IPS DF 6.9 (cell line): ENCODE measurements at regions not wholly inside any gene's neighbourhood (a gene's known extent, or its start where the extent isn't known, plus 50 kb on each side); places are given as distances from the start of the nearest gene placed in this dataset.

ENCODE experiments used
- DNase-seq: peaks from one replicate; pipeline ENCODE4 v3.0.0-alpha.2; 2013; ENCODE audit warnings: low read depth, low spot score
- H3K27ac ChIP-seq: one replicate; pipeline ENCODE4 v1.5.1; 2013; ENCODE audit warnings: low read length, control low read depth
- H3K27me3 ChIP-seq: 2 replicates; pipeline ENCODE4 v1.6.1; 2013; ENCODE audit warnings: mild to moderate bottlenecking, low read length; ENCODE audit not compliant: control insufficient read depth, insufficient read depth
- H3K36me3 ChIP-seq: 2 replicates; pipeline ENCODE4 v1.6.1; 2013; ENCODE audit warnings: low read length; ENCODE audit not compliant: control insufficient read depth, insufficient read depth
- H3K4me1 ChIP-seq: 2 replicates; pipeline ENCODE4 v1.6.1; 2013; ENCODE audit warnings: low read length; ENCODE audit not compliant: control insufficient read depth, insufficient read depth
- H3K4me3 ChIP-seq: 2 replicates; pipeline ENCODE4 v1.5.1; 2013; ENCODE audit warnings: mild to moderate bottlenecking, low read length
- H3K9me3 ChIP-seq: 2 replicates; pipeline ENCODE4 v1.6.1; 2013; ENCODE audit warnings: low read length, inconsistent platforms; ENCODE audit not compliant: control insufficient read depth, insufficient read depth
- WGBS: extraction: QIAGEN DNeasy Blood & Tissue Kit; methylation state at CpG from one replicate; pipeline ENCODE4 v1.1.7; 2013; ENCODE audit warnings: mixed read lengths, missing lambda C conversion rate; ENCODE audit not compliant: insufficient read length, insufficient coverage; 5-methylcytosine and 5-hydroxymethylcytosine counted together

DNA sequence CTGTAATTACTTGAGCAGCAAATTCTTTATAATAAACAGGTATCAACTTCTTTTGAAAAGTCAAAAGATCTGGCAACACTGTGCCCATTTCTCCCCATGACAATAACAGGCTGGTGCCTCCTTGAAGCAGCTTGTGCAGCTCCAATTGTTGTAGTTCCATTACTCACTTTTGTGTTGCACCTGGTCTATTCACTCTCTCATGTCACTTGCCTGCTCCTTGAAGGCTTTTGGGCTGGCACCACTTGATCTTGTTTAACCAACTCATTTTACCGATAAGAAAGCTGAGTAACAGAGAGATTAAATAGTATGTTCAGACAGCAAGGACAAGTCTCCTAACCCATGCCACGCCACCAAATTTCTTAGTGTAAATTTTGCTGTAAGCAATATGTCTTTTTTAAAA lies 314.5 kb downstream of the OSR1 start:
- DNase-seq = no peak
- Histone ChIP-seq H3K4me3 (no peak overlapping the region), H3K27me3 (no peaks in the 10 kb centered on the region), H3K27ac (no peak overlapping the region), H3K36me3 (no peaks in the 10 kb centered on the region), H3K4me1 (no peaks in the 10 kb centered on the region), H3K9me3 (no peaks in the 10 kb centered on the region)
- WGBS = no CpG with 5 or more reads among the region's 2 CpGs

DNA sequence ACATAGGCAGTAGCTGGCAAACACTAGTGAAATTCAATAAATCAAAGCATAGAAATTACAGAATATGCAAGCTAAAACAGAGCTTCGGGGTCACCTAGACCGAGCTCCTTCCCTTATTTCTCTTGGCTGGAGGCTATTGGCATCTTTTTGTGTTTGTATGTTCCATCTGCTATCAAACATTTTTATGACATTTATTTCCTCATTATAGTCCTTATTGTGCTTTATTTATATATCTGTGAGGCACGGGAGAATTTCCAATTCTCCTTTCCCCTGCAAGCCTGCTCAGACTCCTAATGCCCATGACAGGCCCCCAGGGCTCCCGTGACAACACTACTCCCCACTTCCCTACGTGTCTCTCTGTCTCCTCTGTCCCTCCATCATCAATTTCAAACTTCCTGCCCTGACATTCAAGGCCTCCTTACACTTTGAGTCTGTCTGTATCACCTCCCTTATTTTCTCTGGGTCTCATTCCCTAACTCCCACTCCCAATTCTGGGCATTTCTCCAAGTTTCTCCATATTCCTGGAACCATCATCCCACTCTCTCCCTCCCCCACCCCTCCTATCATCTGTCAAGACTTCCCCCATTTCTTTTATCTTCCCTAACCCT lies 316.9 kb downstream of the OSR1 start:
- H3K27ac ChIP-seq = no peak overlapping the region
- H3K36me3 ChIP-seq = no peaks in the 10 kb centered on the region
- H3K4me1 ChIP-seq = no peaks in the 10 kb centered on the region
- no peak for DNase-seq
- H3K9me3 ChIP-seq = no peaks in the 10 kb centered on the region
- H3K27me3 ChIP-seq = no peaks in the 10 kb centered on the region
- no peak overlapping the region for H3K4me3 ChIP-seq
- no CpG with 5 or more reads among the region's 5 CpGs for WGBS

- H3K4me3 ChIP-seq = no peak overlapping the region
- DNase-seq = no peak
- H3K27me3 ChIP-seq = no peaks in the 10 kb centered on the region
- WGBS = no CpG with 5 or more reads among the region's 3 CpGs
- H3K36me3 ChIP-seq = no peaks in the 10 kb centered on the region
- H3K27ac ChIP-seq = no peak overlapping the region
- no peaks in the 10 kb centered on the region for H3K9me3 ChIP-seq
- H3K4me1 ChIP-seq = no peaks in the 10 kb centered on the region
Observed at GRCh38 chr2:19038071-19039015, 320.1 kb downstream of the OSR1 start.

- no peak for DNase-seq
Observed at GRCh38 chr2:19036091-19036490, 322.3 kb downstream of the OSR1 start.

GRCh38 chr2:19035238-19035637 lies 323.2 kb downstream of the OSR1 start:
- no peak overlapping the region for H3K4me3 ChIP-seq
- WGBS = no CpG with 5 or more reads among the region's 3 CpGs
- no peak overlapping the region for H3K27ac ChIP-seq
- no peaks in the 10 kb centered on the region for H3K36me3 ChIP-seq
- no peaks in the 10 kb centered on the region for H3K9me3 ChIP-seq
- H3K27me3 ChIP-seq = no peaks in the 10 kb centered on the region
- H3K4me1 ChIP-seq = no peaks in the 10 kb centered on the region
- DNase-seq = no peak

More at GRCh38 chr2:19036091-19036490, 322.3 kb downstream of the OSR1 start:
- H3K4me3 ChIP-seq = no peak overlapping the region
- no peaks in the 10 kb centered on the region for H3K36me3 ChIP-seq
- H3K27ac ChIP-seq = no peak overlapping the region
- H3K27me3 ChIP-seq = no peaks in the 10 kb centered on the region
- H3K4me1 ChIP-seq = no peaks in the 10 kb centered on the region
- H3K9me3 ChIP-seq = no peaks in the 10 kb centered on the region

- H3K9me3 ChIP-seq = no peaks in the 10 kb centered on the region
- no peaks in the 10 kb centered on the region for H3K27me3 ChIP-seq
- no peaks in the 10 kb centered on the region for H3K36me3 ChIP-seq
- no peak overlapping the region for H3K4me3 ChIP-seq
- no CpG with 5 or more reads among the region's 3 CpGs for WGBS
- no peak for DNase-seq
- H3K27ac ChIP-seq = no peak overlapping the region
- no peaks in the 10 kb centered on the region; the same call in 1 of the 2 replicates for H3K4me1 ChIP-seq
Observed at GRCh38 chr2:19033240-19033639, 325.2 kb downstream of the OSR1 start.

- H3K27me3 ChIP-seq = no peaks in the 10 kb centered on the region
- no peaks in the 10 kb centered on the region; the same call in 1 of the 2 replicates for H3K4me1 ChIP-seq
- no peaks in the 10 kb centered on the region for H3K9me3 ChIP-seq
- no peak overlapping the region for H3K4me3 ChIP-seq
- no peak for DNase-seq
- no CpG with 5 or more reads among the region's 1 CpG for WGBS
- H3K27ac ChIP-seq = no peak overlapping the region
- H3K36me3 ChIP-seq = no peaks in the 10 kb centered on the region
Observed at GRCh38 chr2:19031642-19032041, 326.8 kb downstream of the OSR1 start.

GRCh38 chr2:19029655-19030054 lies 328.8 kb downstream of the OSR1 start:
- Histone ChIP-seq H3K4me3 (no peak overlapping the region), H3K27ac (no peak overlapping the region), H3K4me1 (no peaks in the 10 kb centered on the region; the same call in 1 of the 2 replicates), H3K9me3 (no peaks in the 10 kb centered on the region), H3K36me3 (no peaks in the 10 kb centered on the region), H3K27me3 (no peaks in the 10 kb centered on the region)
- DNase-seq = no peak
- WGBS = no CpG with 5 or more reads among the region's 3 CpGs

DNA sequence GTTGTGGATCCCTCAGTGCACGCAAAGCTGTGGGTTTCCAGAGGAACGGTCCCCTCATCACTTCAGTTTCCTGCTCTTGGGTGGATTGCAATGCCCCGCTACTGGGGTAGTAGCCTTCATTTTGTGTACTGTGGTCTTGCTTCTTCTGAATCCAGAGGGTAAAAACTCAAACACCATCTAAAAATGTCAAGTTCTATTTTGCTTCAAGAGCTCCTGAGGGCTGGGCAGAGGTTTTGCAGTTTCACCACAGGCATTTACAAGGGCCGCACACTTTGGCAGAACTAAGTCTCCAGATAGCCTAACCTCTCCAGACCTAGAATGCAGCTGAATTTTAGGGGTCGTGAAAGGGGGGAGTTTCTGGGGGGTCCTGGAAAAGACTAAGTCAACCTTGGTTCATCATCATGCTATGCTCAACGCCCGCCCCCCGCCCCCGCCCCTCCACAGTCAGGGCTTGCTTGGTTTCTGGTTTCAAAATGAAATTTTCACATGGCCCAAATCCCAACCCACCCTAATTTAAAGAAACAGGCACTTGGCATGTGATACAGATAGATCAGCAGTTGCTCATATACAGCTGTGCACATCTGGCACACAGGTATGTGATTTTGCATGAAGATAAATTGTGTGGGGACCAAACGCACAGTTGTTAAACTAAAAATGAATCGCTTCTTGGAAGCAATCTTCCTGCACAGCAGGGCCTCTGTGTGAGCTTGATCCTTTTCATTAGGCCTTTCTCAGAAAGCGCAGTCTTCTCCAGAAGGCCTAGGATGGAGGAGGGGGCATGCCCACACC lies 329.6 kb downstream of the OSR1 start:
- Histone ChIP-seq H3K27me3 (no peaks in the 10 kb centered on the region), H3K9me3 (no peaks in the 10 kb centered on the region), H3K4me1 (no peaks in the 10 kb centered on the region; the same call in 1 of the 2 replicates), H3K4me3 (no peak overlapping the region), H3K27ac (no peak overlapping the region), H3K36me3 (no peaks in the 10 kb centered on the region)
- no CpG with 5 or more reads among the region's 12 CpGs for WGBS
- DNase-seq = no peak

DNA sequence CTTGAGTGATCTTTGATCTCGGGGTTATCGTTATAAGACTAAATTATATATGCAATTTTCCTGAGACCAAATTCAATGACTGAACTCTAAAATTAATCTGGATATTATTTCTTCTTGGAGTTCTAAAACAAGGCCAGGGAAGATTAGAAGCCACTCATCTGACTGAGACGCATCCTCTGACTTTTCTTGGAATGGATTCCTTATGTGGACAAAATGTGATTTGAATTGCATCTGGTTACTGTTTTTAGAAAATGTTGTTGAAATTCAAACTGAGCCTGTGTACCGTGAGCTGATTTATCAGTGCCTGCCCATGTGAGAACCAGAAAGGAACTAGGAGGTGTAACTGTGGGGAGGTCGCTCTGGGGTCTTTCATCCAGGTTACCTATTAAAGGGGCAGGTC lies 330.8 kb downstream of the OSR1 start:
- DNase-seq = no peak
- no peaks in the 10 kb centered on the region for H3K27me3 ChIP-seq
- no peak overlapping the region for H3K27ac ChIP-seq
- H3K9me3 ChIP-seq = no peaks in the 10 kb centered on the region
- no CpG with 5 or more reads among the region's 5 CpGs for WGBS
- H3K4me1 ChIP-seq = no peaks in the 10 kb centered on the region; the same call in 1 of the 2 replicates
- H3K36me3 ChIP-seq = no peaks in the 10 kb centered on the region
- no peak overlapping the region for H3K4me3 ChIP-seq
